ENCODE measurements at regions not wholly inside any gene's neighbourhood (a gene's known extent, or its start where the extent isn't known, plus 50 kb on each side); places are given as distances from the start of the nearest gene placed in this dataset.

DNA sequence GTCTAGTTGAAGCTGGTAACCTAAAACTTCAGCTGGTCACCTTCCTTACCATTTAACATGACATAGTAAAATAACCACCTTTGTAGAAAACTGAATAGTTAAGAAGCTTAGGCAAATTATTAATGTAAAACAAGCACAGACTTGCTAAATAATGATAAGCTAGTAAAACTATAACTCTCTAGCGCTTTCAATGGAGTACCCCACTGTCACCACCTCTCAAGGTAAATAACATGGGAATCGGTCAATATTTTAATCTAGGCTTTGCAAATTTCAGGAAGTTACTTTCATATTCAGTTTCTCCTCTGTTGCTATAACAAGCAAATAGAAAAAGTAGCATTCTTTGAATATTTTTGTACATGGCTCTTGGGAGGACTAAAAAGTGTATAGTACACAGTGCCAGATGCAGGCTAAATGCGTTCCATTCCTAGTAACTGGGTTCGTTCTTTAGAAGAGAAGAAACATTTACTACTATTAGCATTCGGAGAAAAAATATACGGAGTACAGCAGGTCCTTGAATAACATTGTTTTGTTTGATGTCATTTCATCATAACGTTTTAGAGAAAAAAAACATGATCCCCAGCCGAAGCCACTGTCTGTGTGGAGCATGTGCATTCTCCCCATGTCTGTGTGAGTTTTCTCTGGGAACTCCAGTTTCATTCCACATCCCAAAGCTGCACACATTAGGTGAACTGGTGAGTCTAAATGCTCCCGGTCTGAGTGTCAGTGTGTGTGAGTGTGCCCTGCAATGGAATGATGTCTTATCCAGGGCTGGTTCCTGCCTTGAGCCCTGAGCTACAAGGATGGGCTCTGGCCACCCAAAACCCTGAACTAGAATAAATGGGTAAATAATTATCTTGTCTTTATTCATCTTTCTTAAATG, 52.5 kb downstream of the EPRS1 start:
- no peak for DNase-seq (ENCODE audit: low spot score)

DNA sequence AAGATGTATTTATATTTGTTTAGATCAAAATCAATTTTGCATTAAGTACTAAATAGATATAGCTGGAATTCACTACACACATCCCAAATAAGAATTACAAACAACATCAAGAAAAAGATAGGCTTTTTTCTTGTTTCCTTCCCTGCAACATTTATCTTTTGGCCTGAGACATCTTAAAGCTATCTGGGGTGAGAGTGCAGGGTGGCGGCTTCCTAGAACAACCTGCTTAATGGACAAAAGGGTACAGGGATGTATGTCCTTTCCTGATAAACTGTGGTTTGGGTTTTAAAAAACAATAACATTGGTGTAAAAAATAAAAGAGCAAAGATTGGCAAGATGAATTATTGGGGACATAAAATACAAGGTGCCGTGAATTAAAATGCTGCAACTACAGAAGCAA, 54.4 kb downstream of the EPRS1 start:
- DNase-seq (ENCODE audit: low spot score) = no peak

DNA sequence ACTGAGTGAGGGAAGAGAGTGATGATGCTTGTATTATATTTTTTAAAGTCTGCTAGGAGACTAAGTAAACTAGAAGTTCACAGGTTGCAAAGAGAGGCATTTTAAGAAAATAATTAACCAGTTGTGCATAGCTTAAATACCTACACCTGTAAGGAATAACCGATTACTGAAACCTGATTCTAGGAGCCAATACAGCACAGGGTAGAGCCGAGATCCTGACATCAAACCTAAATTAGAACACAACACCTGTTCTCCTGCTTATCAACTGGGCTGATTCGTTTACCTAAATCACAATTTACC, 54.8 kb downstream of the EPRS1 start:
- DNase-seq (ENCODE audit: low spot score) = no peak

GRCh38 chr1:219990782-219991510, 55.4 kb downstream of the EPRS1 start:
- peak; percentile 30 for DNase-seq (ENCODE audit: low spot score)

GRCh38 chr1:219989766-219990165, 56.5 kb downstream of the EPRS1 start:
- no peak for DNase-seq (ENCODE audit: low spot score)

GRCh38 chr1:219988818-219989217, 57.5 kb downstream of the EPRS1 start:
- DNase-seq (ENCODE audit: low spot score) = no peak

DNA sequence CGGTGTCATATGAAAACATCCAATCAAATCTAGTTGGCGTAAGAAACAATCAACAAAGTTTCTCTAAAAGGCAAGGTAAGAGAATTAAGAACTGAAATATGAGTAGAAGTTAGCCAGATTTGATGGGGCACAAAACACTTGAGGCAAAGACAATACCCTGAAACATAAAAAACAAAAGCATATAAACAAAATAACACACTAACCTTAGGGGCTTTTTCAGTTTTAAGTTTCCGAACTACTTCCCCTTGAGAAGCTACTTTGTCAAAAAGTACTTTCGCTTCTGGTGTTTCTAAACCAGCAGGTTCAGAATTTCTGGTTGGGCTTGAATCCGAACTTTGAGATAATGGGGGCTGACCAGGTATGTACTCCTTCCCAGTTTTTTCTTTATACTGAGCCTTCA, 57.9 kb downstream of the EPRS1 start:
- DNase-seq (ENCODE audit: low spot score) = no peak

- no peak for DNase-seq (ENCODE audit: low spot score)
Observed at GRCh38 chr1:219987325-219987724, 59.0 kb upstream of the SLC30A10 start.

DNA sequence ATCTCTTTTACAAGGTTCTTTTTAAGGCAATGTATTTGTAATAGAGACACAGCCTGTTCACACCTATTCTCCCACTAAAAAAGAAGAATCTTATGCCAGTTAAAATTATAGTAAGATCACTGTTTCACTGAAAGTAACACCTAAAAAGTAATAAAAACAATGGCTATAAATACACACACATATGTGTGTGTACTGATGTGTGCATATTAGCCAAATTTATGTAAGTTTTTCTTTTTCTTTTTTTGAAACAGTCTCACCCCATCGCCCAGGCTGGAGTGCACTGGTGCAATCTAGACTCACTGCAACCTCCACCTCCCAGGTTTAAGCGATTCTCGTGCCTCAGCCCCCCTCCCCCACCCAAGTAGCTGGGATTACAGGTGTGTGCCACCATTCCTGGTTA, 56.8 kb upstream of the SLC30A10 start:
- DNase-seq (ENCODE audit: low spot score) = no peak

All from CD4-positive, alpha-beta T cell treated with Interleukin-2 at 100 ng/mL for 4 hours (primary cell).